NCI-H187 treated with DMSO at 0.1 percent for 48 hours (cell line): ENCODE measurements at regions not wholly inside any gene's neighbourhood (a gene's known extent, or its start where the extent isn't known, plus 50 kb on each side); places are given as distances from the start of the nearest gene placed in this dataset.
"Not testable (repeated sequence)": the region's sequence is repeated elsewhere in the genome, so short reads cannot be mapped to it uniquely, and the experiment has no call there.

Experiments
- DNase-seq: peaks from one replicate; lab custom pipeline; 2025; lab: John Stamatoyannopoulos, UW

GRCh38 chr16:29294951-29295795 lies 111.3 kb downstream of the NPIPB11 start:
- DNase-seq = not testable (repeated sequence)

GRCh38 chr16:29294400-29294933 lies 112.0 kb downstream of the NPIPB11 start:
- DNase-seq = not testable (repeated sequence)

GRCh38 chr16:29293545-29293944 lies 113.0 kb downstream of the NPIPB11 start:
- not testable (repeated sequence) for DNase-seq

- not testable (repeated sequence) for DNase-seq
These were observed 113.5 kb downstream of the NPIPB11 start for GRCh38 chr16:29292952-29293471.

GRCh38 chr16:29291329-29292271 lies 114.9 kb downstream of the NPIPB11 start:
- DNase-seq = not testable (repeated sequence)

- DNase-seq = no peak
These were observed 115.8 kb downstream of the NPIPB11 start for GRCh38 chr16:29290631-29291247.

- not testable (repeated sequence) for DNase-seq
These were observed 116.8 kb downstream of the NPIPB11 start for GRCh38 chr16:29289516-29290239.

GRCh38 chr16:29288711-29289474 lies 117.6 kb downstream of the NPIPB11 start:
- not testable (repeated sequence) for DNase-seq

GRCh38 chr16:29287871-29288535 lies 118.5 kb downstream of the NPIPB11 start:
- not testable (repeated sequence) for DNase-seq

GRCh38 chr16:29287246-29287645 lies 119.3 kb downstream of the NPIPB11 start:
- DNase-seq = not testable (repeated sequence)

- not testable (repeated sequence) for DNase-seq
These were observed 119.7 kb downstream of the NPIPB11 start for GRCh38 chr16:29286796-29287195.

GRCh38 chr16:29286161-29286560 lies 120.3 kb downstream of the NPIPB11 start:
- DNase-seq = not testable (repeated sequence)

GRCh38 chr16:29285151-29285885 lies 121.2 kb downstream of the NPIPB11 start:
- DNase-seq = not testable (repeated sequence)

- DNase-seq = not testable (repeated sequence)
These were observed 121.8 kb downstream of the NPIPB11 start for GRCh38 chr16:29284723-29285122.

- not testable (repeated sequence) for DNase-seq
These were observed 122.4 kb downstream of the NPIPB11 start for GRCh38 chr16:29284159-29284558.

GRCh38 chr16:29278097-29278871 lies 128.2 kb downstream of the NPIPB11 start:
- DNase-seq = not testable (repeated sequence)

- DNase-seq = not testable (repeated sequence)
These were observed 130.1 kb downstream of the NPIPB11 start for GRCh38 chr16:29276446-29276845.
